Epithelial cell of proximal tubule (primary cell): ENCODE measurements at regions not wholly inside any gene's neighbourhood (a gene's known extent, or its start where the extent isn't known, plus 50 kb on each side); places are given as distances from the start of the nearest gene placed in this dataset.
A peak's percentile ranks its signal among the peaks of the same experiment; 100 is the strongest.

Experiments used
- DNase-seq: peaks from one replicate; pipeline ENCODE4 v3.0.0-alpha.2; 2011; ENCODE audit warnings: low read depth
- H3K4me3 ChIP-seq: 2 replicates; pipeline ENCODE4 v1.5.1; 2011; ENCODE audit warnings: low read depth, mild to moderate bottlenecking, low read length
- CTCF ChIP-seq: conservative IDR thresholded peaks from 2 replicates; pipeline ENCODE4 v1.5.1; 2012; ENCODE audit warnings: low read depth, mild to moderate bottlenecking, low read length

- DNase-seq: no peak
- H3K4me3 ChIP-seq: no peak overlapping the region
- no peak for TF ChIP-seq CTCF
Observed at GRCh38 chr11:134780486-134781147, 368.6 kb upstream of the B3GAT1 start.

- no peak for DNase-seq
- H3K4me3 ChIP-seq: no peak overlapping the region
- TF ChIP-seq CTCF: no peak
Observed at GRCh38 chr11:134779179-134779578, 367.1 kb upstream of the B3GAT1 start.

GRCh38 chr11:134768463-134768862 is 356.4 kb upstream of the B3GAT1 start:
- no peak for DNase-seq
- TF ChIP-seq CTCF: no peak
- no peak overlapping the region for H3K4me3 ChIP-seq

- no peak for DNase-seq
- TF ChIP-seq CTCF: no peak
- H3K4me3 ChIP-seq: no peak overlapping the region
Observed at GRCh38 chr11:134765565-134765964, 353.5 kb upstream of the B3GAT1 start.

GRCh38 chr11:134764966-134765365 is 352.9 kb upstream of the B3GAT1 start:
- no peak for TF ChIP-seq CTCF
- no peak overlapping the region for H3K4me3 ChIP-seq
- DNase-seq: no peak

GRCh38 chr11:134764367-134764766 is 352.3 kb upstream of the B3GAT1 start:
- no peak for DNase-seq
- no peak for TF ChIP-seq CTCF
- no peak overlapping the region for H3K4me3 ChIP-seq

- DNase-seq: no peak
- H3K4me3 ChIP-seq: peak overlapping the region; percentile 45
- TF ChIP-seq CTCF: no peak
Observed at GRCh38 chr11:134763030-134763388, 351.0 kb upstream of the B3GAT1 start.
